ENCODE measurements at regions not wholly inside any gene's neighbourhood (a gene's known extent, or its start where the extent isn't known, plus 50 kb on each side); places are given as distances from the start of the nearest gene placed in this dataset.

DNA sequence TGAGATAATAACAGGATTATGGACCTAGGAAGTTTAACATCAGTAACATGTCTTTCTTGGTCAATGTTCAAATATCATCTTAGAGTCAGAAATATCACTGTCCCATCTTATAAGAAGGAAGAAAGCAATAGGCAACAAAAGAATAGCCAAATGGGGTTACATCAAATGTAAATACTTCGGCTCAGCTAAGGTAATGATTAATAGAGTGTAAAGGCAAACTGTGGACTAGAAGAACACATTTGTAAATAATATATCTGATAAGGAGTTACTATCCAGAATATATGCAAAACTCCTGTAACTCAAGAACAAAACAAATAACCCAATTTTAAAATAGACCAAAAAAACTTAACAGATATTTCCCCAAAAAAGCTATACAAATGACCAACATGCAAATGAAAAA, 630.3 kb downstream of the RPS29 start:
- TF ChIP-seq CTCF (IDR thresholded peaks at IDR 0.05 in 2 of 3, conservative IDR thresholded peaks at IDR 0.05 in 1 of 3; ENCODE audit: borderline replicate concordance in 1 of 3, insufficient read depth in 1 of 3, low read depth in 2 of 3, low read length in 2 of 3), result no peak
- TF ChIP-seq POLR2A (IDR thresholded peaks at IDR 0.05; ENCODE audit: borderline replicate concordance, extremely low read depth, insufficient read depth, insufficient read length), result no peak
- TF ChIP-seq POLR2AphosphoS5 (IDR thresholded peaks at IDR 0.05; ENCODE audit: low read depth, low read length), result no peak
- TF ChIP-seq FOSL1 (IDR thresholded peaks at IDR 0.05; ENCODE audit: low read depth), result no peak
- TF ChIP-seq SIN3A (IDR thresholded peaks at IDR 0.05; ENCODE audit: low read depth), result no peak
- TF ChIP-seq EGR1 (IDR thresholded peaks at IDR 0.05; ENCODE audit: low read depth), result no peak
- TF ChIP-seq EZH2 (IDR thresholded peaks at IDR 0.05), result no peak
- TF ChIP-seq ZBTB33 (IDR thresholded peaks at IDR 0.05; ENCODE audit: extremely low read depth, insufficient replicate concordance, low read length), result no peak
- TF ChIP-seq RAD21 (IDR thresholded peaks at IDR 0.05; ENCODE audit: low read depth), result no peak
- TF ChIP-seq JUND (IDR thresholded peaks at IDR 0.05), result no peak
- TF ChIP-seq, protein P1, sequence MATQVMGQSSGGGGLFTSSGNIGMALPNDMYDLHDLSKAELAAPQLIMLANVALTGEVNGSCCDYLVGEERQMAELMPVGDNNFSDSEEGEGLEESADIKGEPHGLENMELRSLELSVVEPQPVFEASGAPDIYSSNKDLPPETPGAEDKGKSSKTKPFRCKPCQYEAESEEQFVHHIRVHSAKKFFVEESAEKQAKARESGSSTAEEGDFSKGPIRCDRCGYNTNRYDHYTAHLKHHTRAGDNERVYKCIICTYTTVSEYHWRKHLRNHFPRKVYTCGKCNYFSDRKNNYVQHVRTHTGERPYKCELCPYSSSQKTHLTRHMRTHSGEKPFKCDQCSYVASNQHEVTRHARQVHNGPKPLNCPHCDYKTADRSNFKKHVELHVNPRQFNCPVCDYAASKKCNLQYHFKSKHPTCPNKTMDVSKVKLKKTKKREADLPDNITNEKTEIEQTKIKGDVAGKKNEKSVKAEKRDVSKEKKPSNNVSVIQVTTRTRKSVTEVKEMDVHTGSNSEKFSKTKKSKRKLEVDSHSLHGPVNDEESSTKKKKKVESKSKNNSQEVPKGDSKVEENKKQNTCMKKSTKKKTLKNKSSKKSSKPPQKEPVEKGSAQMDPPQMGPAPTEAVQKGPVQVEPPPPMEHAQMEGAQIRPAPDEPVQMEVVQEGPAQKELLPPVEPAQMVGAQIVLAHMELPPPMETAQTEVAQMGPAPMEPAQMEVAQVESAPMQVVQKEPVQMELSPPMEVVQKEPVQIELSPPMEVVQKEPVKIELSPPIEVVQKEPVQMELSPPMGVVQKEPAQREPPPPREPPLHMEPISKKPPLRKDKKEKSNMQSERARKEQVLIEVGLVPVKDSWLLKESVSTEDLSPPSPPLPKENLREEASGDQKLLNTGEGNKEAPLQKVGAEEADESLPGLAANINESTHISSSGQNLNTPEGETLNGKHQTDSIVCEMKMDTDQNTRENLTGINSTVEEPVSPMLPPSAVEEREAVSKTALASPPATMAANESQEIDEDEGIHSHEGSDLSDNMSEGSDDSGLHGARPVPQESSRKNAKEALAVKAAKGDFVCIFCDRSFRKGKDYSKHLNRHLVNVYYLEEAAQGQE (IDR thresholded peaks at IDR 0.05; ENCODE audit: low read depth), result no peak
